Epithelial cell of proximal tubule (primary cell): ENCODE measurements at regions not wholly inside any gene's neighbourhood (a gene's known extent, or its start where the extent isn't known, plus 50 kb on each side); places are given as distances from the start of the nearest gene placed in this dataset.

Experiments used
- DNase-seq: peaks from one replicate; pipeline ENCODE4 v3.0.0-alpha.2; 2011; ENCODE audit warnings: low read depth
- H3K4me3 ChIP-seq: 2 replicates; pipeline ENCODE4 v1.5.1; 2011; ENCODE audit warnings: low read depth, mild to moderate bottlenecking, low read length
- TF ChIP-seq, protein P1 (sequence below): conservative IDR thresholded peaks from 2 replicates; pipeline ENCODE4 v1.5.1; 2012; ENCODE audit warnings: low read depth, mild to moderate bottlenecking, low read length

DNA sequence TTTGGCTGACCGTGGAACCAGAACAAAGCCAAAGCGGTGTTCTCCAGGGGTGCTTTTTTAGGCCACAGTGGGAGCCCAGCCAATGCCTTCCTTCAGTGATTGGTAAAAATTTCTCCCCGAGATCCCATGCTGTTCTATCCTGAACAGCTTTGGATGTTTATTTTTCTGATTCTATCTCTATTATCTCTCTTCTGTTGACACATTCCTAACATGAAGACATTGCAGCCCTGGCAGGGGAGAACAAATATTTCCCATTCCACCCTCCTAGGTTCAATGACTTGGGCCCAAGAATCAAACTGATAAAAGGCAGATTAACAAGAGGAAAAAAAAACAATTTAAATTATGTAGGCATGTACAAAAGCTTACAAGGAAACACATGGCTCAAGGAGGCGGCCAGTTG, 162.7 kb downstream of the PFKFB3 start:
- DNase-seq = no peak
- H3K4me3 ChIP-seq = no peak overlapping the region
- TF ChIP-seq, protein P1, sequence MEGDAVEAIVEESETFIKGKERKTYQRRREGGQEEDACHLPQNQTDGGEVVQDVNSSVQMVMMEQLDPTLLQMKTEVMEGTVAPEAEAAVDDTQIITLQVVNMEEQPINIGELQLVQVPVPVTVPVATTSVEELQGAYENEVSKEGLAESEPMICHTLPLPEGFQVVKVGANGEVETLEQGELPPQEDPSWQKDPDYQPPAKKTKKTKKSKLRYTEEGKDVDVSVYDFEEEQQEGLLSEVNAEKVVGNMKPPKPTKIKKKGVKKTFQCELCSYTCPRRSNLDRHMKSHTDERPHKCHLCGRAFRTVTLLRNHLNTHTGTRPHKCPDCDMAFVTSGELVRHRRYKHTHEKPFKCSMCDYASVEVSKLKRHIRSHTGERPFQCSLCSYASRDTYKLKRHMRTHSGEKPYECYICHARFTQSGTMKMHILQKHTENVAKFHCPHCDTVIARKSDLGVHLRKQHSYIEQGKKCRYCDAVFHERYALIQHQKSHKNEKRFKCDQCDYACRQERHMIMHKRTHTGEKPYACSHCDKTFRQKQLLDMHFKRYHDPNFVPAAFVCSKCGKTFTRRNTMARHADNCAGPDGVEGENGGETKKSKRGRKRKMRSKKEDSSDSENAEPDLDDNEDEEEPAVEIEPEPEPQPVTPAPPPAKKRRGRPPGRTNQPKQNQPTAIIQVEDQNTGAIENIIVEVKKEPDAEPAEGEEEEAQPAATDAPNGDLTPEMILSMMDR = no peak
